ENCODE measurements at regions not wholly inside any gene's neighbourhood (a gene's known extent, or its start where the extent isn't known, plus 50 kb on each side); places are given as distances from the start of the nearest gene placed in this dataset.

- Mint-ChIP-seq H3K27ac (no peak overlapping the region), H3K9me3 (peaks cover 3% of the 10 kb centered on the region), H3K36me3 (ENCODE audit: low read depth) (no peaks in the 10 kb centered on the region), H3K27me3 (ENCODE audit: low read depth) (no peaks in the 10 kb centered on the region), H3K4me1 (peaks cover 3% of the 10 kb centered on the region), H3K4me3 (no peak overlapping the region)
- no peak for TF ChIP-seq CTCF (IDR thresholded peaks at IDR 0.05; ENCODE audit: unreplicated experiment in 3 of 3)
Observed at GRCh38 chr4:182107931-182108330, 135.3 kb upstream of the TENM3 start.

- Mint-ChIP-seq H3K4me1 (peaks cover 3% of the 10 kb centered on the region), H3K27me3 (ENCODE audit: low read depth) (no peaks in the 10 kb centered on the region), H3K36me3 (ENCODE audit: low read depth) (no peaks in the 10 kb centered on the region), H3K9me3 (peaks cover 7% of the 10 kb centered on the region), H3K4me3 (no peak overlapping the region), H3K27ac (peak overlapping the region in 2 of 3 experiments; percentile 59 to 80)
- no peak for TF ChIP-seq CTCF (IDR thresholded peaks at IDR 0.05; ENCODE audit: unreplicated experiment in 3 of 3)
Observed at GRCh38 chr4:182111586-182111985, 131.6 kb upstream of the TENM3 start.

- no peaks in the 10 kb centered on the region for H3K27me3 Mint-ChIP-seq (ENCODE audit: low read depth)
- no peak overlapping the region for H3K4me3 Mint-ChIP-seq
- peaks cover 3% of the 10 kb centered on the region for H3K4me1 Mint-ChIP-seq
- peaks cover 4% of the 10 kb centered on the region for H3K36me3 Mint-ChIP-seq (ENCODE audit: low read depth)
- TF ChIP-seq CTCF (IDR thresholded peaks at IDR 0.05; ENCODE audit: unreplicated experiment in 3 of 3) = no peak
- H3K9me3 Mint-ChIP-seq = peaks cover 18% of the 10 kb centered on the region
- H3K27ac Mint-ChIP-seq = no peak overlapping the region
Observed at GRCh38 chr4:182113779-182114178, 129.4 kb upstream of the TENM3 start.

- TF ChIP-seq CTCF (IDR thresholded peaks at IDR 0.05; ENCODE audit: unreplicated experiment in 3 of 3) = no peak
- H3K4me1 Mint-ChIP-seq = no peaks in the 10 kb centered on the region
- H3K27ac Mint-ChIP-seq = no peak overlapping the region
- peaks cover 39% of the 10 kb centered on the region for H3K36me3 Mint-ChIP-seq (ENCODE audit: low read depth)
- H3K4me3 Mint-ChIP-seq = no peak overlapping the region
- peaks cover 41% of the 10 kb centered on the region for H3K9me3 Mint-ChIP-seq
- H3K27me3 Mint-ChIP-seq (ENCODE audit: low read depth) = no peaks in the 10 kb centered on the region
Observed at GRCh38 chr4:182124359-182124758, 118.8 kb upstream of the TENM3 start.

- no peak overlapping the region for H3K4me3 Mint-ChIP-seq
- no peaks in the 10 kb centered on the region for H3K4me1 Mint-ChIP-seq
- TF ChIP-seq CTCF (IDR thresholded peaks at IDR 0.05; ENCODE audit: unreplicated experiment in 3 of 3) = no peak
- H3K27ac Mint-ChIP-seq = no peak overlapping the region
- H3K27me3 Mint-ChIP-seq (ENCODE audit: low read depth) = no peaks in the 10 kb centered on the region
- peaks cover 29% of the 10 kb centered on the region for H3K9me3 Mint-ChIP-seq
- H3K36me3 Mint-ChIP-seq (ENCODE audit: low read depth) = peaks cover 27% of the 10 kb centered on the region
Observed at GRCh38 chr4:182126096-182126495, 117.1 kb upstream of the TENM3 start.

- TF ChIP-seq CTCF (IDR thresholded peaks at IDR 0.05; ENCODE audit: unreplicated experiment in 3 of 3) = no peak
- H3K9me3 Mint-ChIP-seq = peaks cover 29% of the 10 kb centered on the region
- H3K4me1 Mint-ChIP-seq = no peaks in the 10 kb centered on the region
- H3K27ac Mint-ChIP-seq = no peak overlapping the region
- no peaks in the 10 kb centered on the region for H3K27me3 Mint-ChIP-seq (ENCODE audit: low read depth)
- peaks cover 26% of the 10 kb centered on the region for H3K36me3 Mint-ChIP-seq (ENCODE audit: low read depth)
- H3K4me3 Mint-ChIP-seq = no peak overlapping the region
Observed at GRCh38 chr4:182126603-182127002, 116.6 kb upstream of the TENM3 start.
